Non-pigmented ciliary epithelial cell (primary cell): ENCODE measurements at regions not wholly inside any gene's neighbourhood (a gene's known extent, or its start where the extent isn't known, plus 50 kb on each side); places are given as distances from the start of the nearest gene placed in this dataset.
A peak's percentile ranks its signal among the peaks of the same experiment; 100 is the strongest.

Experiments used
- DNase-seq: peaks from one replicate; pipeline ENCODE4 v3.0.0-alpha.2; 2010; ENCODE audit warnings: low read depth

DNA sequence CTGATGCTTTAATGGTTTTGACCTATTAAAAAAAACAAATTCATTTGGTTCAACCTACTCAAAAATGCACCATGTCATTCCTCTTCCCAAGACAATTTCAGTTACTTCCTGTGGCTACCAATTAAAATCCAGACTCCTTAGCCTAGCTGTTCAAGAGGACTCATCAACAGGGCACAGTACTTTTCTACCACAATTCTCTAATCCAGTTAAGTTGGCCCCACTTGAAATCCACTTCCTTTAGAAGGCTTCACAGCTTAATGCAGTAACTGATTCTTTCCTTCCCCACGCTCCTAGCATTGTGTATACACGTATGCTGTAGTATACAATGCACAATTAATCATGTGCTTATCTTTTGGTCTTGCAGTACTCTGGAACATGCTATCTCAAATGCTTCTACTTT, 129.8 kb downstream of the UGT8 start:
- no peak for DNase-seq

DNA sequence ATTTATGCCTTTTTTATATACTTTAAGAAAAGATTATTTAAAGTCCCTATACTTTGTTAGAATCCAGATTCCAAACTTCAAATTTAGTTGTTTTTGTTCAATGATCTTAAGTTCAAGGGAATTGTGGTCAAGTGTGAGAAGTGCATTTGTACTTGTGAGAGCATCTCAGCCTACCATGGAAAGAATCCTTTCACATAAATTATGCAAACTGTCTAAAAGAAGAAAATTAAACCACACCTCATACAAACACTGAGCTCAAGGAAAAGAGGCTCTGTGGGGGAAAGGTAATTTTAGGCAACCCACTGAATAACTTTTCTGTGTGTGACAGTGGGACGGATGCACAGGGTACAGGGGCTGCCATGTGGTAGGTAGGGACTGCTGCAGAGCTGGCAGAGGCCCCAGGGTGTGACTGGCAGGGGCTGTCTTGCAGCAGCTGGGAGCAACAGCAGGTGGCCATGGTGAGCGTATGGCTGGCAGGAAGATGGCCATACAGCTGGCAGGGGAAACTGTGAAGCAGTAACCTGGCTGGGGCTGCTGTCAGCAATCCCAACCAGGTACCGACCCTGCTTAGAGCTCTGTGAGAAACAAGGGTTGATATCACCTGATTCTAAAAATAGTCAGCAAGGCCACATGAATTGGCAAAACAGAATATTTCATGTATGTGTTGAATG, 130.6 kb downstream of the UGT8 start:
- no peak for DNase-seq

DNA sequence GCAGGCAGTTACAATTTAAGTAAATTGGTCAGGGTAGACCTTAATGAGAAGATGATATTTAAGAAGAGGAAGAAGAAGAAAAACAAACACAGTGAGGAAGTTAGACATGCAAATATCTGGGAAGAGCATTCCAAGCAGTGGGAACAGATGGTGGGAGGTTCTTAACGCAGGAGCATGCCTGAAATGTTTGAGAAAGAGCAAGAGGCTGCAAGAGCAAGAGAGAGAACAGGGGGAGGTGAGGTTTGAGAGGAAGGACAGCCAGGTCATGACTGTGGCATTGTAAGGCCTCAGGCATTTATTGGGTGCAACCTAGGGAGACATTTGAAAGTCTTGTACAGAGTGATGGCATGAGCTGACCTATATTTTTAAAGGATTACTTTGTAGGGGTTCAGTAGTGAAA, 136.0 kb downstream of the UGT8 start:
- peak; percentile 5 for DNase-seq

DNA sequence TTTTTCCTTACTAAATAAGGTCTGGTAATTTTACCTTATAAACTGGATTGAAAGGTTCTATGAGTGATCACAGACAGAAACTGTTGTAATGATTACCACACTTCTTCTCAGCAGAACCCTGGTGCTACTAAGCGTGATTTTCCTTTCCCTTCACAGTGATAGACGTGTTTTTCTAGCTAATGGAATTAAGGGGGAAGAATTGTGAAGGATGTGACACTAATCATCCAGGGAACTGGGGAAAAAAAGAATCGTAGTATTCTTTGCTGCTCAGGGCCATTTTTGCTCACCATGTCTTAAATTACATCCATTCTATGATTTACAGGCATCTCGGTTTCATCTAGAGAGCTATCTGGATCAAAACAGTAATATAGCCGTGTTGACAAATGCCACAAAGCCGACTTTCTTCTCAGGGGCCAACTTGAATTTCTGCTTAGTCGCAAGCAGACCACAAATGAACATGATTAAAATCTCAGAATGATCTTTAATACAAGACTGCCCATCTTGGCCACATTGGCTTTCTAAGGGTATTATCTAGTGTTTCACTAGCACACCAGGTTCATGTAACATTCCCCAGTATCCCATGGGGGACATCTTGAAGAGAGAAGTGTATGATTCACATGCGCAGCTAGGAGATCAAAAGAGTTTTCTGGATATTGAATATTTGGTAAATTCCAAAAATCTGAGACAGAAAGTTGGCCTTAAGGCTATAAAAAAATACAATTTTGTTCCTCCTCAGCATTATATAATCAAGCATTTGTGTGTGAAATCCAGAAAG, 154.0 kb downstream of the UGT8 start:
- DNase-seq: no peak

DNA sequence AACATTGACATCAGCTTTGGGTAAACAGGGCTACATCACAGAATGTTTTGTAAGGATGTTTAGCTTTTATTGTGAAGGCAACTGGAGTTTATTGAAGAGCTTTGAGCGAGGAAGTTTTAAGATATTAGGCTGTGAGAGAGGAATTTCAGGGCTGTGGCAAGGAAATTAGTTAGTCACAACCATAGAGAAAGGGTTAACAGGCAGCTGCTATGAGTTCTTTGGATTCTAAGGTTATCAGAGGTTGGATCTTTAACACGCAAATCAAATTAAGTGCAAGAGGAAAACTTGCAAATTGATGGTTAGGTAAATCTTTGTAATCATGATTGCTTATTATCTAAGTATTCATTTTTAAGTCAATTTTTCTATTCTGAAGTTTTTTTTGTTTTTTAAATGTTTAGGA, 156.0 kb downstream of the UGT8 start:
- DNase-seq: no peak

DNA sequence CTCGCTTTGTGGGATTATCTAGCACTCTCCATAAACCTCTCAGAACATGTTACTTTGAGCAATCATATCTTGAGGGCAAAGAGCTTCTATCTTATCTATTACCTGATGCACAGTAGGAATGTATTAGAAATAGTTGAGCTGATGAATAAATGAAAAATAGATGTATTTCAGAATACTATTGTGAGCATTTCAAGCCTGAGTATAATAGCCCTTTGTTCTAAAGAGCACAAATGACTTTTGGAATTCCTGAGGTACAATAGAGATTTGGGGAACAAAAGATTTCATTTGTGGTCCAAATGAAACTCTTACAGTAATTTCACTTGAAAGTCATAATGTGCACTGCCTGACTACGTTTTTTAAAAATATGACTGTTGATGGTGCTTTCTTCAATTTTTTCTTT, 159.5 kb downstream of the UGT8 start:
- no peak for DNase-seq

DNA sequence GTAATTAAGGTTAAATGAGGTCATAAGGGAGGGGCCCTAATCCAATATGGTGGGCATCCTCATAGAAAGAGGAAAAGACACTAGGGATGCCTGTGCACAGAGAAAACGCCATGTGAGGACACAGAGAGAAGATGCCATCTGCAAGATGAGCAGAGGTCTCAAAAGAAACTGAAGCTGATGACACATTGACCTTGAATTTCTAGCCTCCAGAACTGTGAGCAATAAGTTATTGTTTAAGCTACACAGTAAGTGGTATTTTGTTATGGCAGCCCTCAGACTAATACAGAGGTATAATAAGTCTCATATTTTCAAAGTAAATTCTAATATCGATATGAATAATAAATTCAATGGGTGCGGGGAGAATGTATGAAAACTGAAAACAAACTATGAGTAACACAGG, 169.9 kb downstream of the UGT8 start:
- DNase-seq: no peak

DNA sequence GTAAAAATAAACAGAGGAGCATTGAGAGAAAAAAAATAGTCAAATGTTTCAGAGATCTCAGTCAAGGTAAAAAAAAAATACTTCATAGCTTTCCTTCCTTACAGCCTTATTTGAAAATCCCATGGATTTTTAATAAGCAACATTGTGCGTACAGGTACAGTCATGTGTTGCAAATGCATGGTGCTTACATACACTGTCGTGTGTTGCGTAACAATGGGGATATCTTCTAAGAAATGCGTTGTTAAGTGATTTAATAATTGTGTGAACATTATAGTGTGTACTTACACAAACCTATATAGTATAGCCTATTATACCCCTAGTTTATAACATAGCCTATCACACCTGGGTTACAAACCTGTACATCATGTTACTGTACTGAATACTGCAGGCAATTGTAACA, 172.0 kb downstream of the UGT8 start:
- no peak for DNase-seq

DNA sequence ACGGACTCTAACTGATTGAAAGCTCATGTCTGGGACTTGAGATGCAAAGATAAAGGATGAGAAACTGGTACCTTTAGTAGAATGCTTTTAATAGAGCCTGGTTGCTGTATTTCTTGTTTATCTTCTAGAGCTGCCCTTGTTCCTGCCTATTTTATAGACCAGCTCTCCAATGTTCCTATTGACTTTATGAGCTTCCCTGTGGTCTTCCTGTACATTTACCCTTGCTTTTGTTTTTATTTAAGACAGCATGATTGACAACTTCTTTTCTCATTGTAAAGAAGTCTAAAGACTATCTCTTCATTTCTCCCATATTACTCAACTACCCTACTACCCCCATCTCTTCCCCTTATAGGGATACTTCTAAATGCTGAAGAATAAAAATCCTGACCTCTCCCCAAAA, 174.7 kb downstream of the UGT8 start:
- no peak for DNase-seq
